ENCODE measurements at regions not wholly inside any gene's neighbourhood (a gene's known extent, or its start where the extent isn't known, plus 50 kb on each side); places are given as distances from the start of the nearest gene placed in this dataset.

- H3K27me3 ChIP-seq (replicated peaks), result no peaks in the 10 kb centered on the region
- H3K27ac ChIP-seq, result no peak overlapping the region
- H3K36me3 ChIP-seq (replicated peaks), result no peaks in the 10 kb centered on the region
- no peak overlapping the region for H3K4me3 ChIP-seq (ENCODE audit: low read depth, low read length)
- no peak for TF ChIP-seq CTCF (IDR thresholded peaks at IDR 0.05; ENCODE audit: low read depth, low read length, missing control alignments)
- DNase-seq, result no peak
- in situ Hi-C loops (cut with HindIII; ENCODE audit: low pct_ligation_motif_present, low sequenced_read_pairs), result no loop called here
Measured at GRCh38 chrX:99705701-99706100, 704.4 kb downstream of the PCDH19 start.

- no peaks in the 10 kb centered on the region for H3K27me3 ChIP-seq (replicated peaks)
- H3K27ac ChIP-seq, result no peak overlapping the region
- H3K4me3 ChIP-seq (ENCODE audit: low read depth, low read length), result no peak overlapping the region
- DNase-seq, result no peak
- no peak for TF ChIP-seq CTCF (IDR thresholded peaks at IDR 0.05; ENCODE audit: low read depth, low read length, missing control alignments)
- H3K36me3 ChIP-seq (replicated peaks), result no peaks in the 10 kb centered on the region
- in situ Hi-C loops (cut with HindIII; ENCODE audit: low pct_ligation_motif_present, low sequenced_read_pairs), result no loop called here
Measured at GRCh38 chrX:99703473-99703872, 706.6 kb downstream of the PCDH19 start.

GRCh38 chrX:99698451-99698850 lies 711.6 kb downstream of the PCDH19 start:
- no peaks in the 10 kb centered on the region for H3K27me3 ChIP-seq (replicated peaks)
- H3K36me3 ChIP-seq (replicated peaks), result no peaks in the 10 kb centered on the region
- H3K4me3 ChIP-seq (ENCODE audit: low read depth, low read length), result no peak overlapping the region
- H3K27ac ChIP-seq, result no peak overlapping the region
- no peak for DNase-seq
- TF ChIP-seq CTCF (IDR thresholded peaks at IDR 0.05; ENCODE audit: low read depth, low read length, missing control alignments), result no peak
- in situ Hi-C loops (cut with HindIII; ENCODE audit: low pct_ligation_motif_present, low sequenced_read_pairs), result no loop called here

- H3K27me3 ChIP-seq (replicated peaks), result no peaks in the 10 kb centered on the region
Measured at GRCh38 chrX:99663136-99663535, 746.9 kb downstream of the PCDH19 start.

GRCh38 chrX:99654188-99654587 lies 755.9 kb downstream of the PCDH19 start:
- DNase-seq, result no peak
- no peak for TF ChIP-seq CTCF (IDR thresholded peaks at IDR 0.05; ENCODE audit: low read depth, low read length, missing control alignments)
- in situ Hi-C loops (cut with HindIII; ENCODE audit: low pct_ligation_motif_present, low sequenced_read_pairs), result no loop called here
- Histone ChIP-seq H3K27me3 (replicated peaks) (no peaks in the 10 kb centered on the region), H3K36me3 (replicated peaks) (no peaks in the 10 kb centered on the region), H3K4me3 (ENCODE audit: low read depth, low read length) (no peak overlapping the region), H3K27ac (no peak overlapping the region)

More at GRCh38 chrX:99663136-99663535, 746.9 kb downstream of the PCDH19 start:
- no peak for DNase-seq
- Histone ChIP-seq H3K36me3 (replicated peaks) (no peaks in the 10 kb centered on the region), H3K4me3 (ENCODE audit: low read depth, low read length) (no peak overlapping the region), H3K27ac (no peak overlapping the region)
- in situ Hi-C loops (cut with HindIII; ENCODE audit: low pct_ligation_motif_present, low sequenced_read_pairs), result no loop called here
- no peak for TF ChIP-seq CTCF (IDR thresholded peaks at IDR 0.05; ENCODE audit: low read depth, low read length, missing control alignments)

- Histone ChIP-seq H3K4me3 (ENCODE audit: low read depth, low read length) (no peak overlapping the region), H3K27me3 (replicated peaks) (no peaks in the 10 kb centered on the region), H3K36me3 (replicated peaks) (no peaks in the 10 kb centered on the region), H3K27ac (no peak overlapping the region)
- no peak for DNase-seq
- in situ Hi-C loops (cut with HindIII; ENCODE audit: low pct_ligation_motif_present, low sequenced_read_pairs), result no loop called here
- TF ChIP-seq CTCF (IDR thresholded peaks at IDR 0.05; ENCODE audit: low read depth, low read length, missing control alignments), result no peak
Measured at GRCh38 chrX:99653352-99653751, 756.7 kb downstream of the PCDH19 start.

Measured in brain microvascular endothelial cell (primary cell).